ENCODE measurements at regions not wholly inside any gene's neighbourhood (a gene's known extent, or its start where the extent isn't known, plus 50 kb on each side); places are given as distances from the start of the nearest gene placed in this dataset.

- Histone ChIP-seq H2AK5ac (ENCODE audit: low read length) (no peak overlapping the region), H2BK12ac (ENCODE audit: low read length) (no peak overlapping the region), H2BK5ac (ENCODE audit: low read depth, low read length, poor library complexity) (no peak overlapping the region), H3K36me3 (ENCODE audit: control insufficient read depth in 1 of 2, insufficient read depth in 2 of 2, low read length in 2 of 2) (no peaks in the 10 kb centered on the region), H4K91ac (ENCODE audit: low read depth, low read length) (no peak overlapping the region), H3K27ac (ENCODE audit: low read depth, low read length) (no peak overlapping the region), H3K4ac (ENCODE audit: low read depth, low read length) (no peak overlapping the region), H4K12ac (ENCODE audit: low read depth, low read length) (no peak overlapping the region), H2AFZ (ENCODE audit: insufficient read depth, low read length, poor library complexity) (no peak overlapping the region), H3K4me2 (ENCODE audit: low read length) (no peak overlapping the region), H3K18ac (ENCODE audit: low read length) (no peak overlapping the region), H4K8ac (ENCODE audit: low read depth, low read length) (no peak overlapping the region), H3K79me2 (ENCODE audit: control insufficient read depth, insufficient read depth, low read length, poor library complexity) (no peaks in the 10 kb centered on the region), H3K9me3 (ENCODE audit: insufficient read depth, low read depth, low read length) (no peaks in the 10 kb centered on the region), H3K4me1 (ENCODE audit: control insufficient read depth in 1 of 2, insufficient read depth in 2 of 2, low read length in 2 of 2) (no peaks in the 10 kb centered on the region), H3K14ac (ENCODE audit: low read length) (no peak overlapping the region), H2BK120ac (ENCODE audit: insufficient read depth, low read length, poor library complexity) (no peak overlapping the region), H3K27me3 (ENCODE audit: insufficient read depth, low read length) (no peaks in the 10 kb centered on the region), H3K4me3 (ENCODE audit: low read depth, low read length) (no peak overlapping the region), H3K79me1 (ENCODE audit: low read length) (no peaks in the 10 kb centered on the region), H3K23ac (ENCODE audit: low read length) (no peak overlapping the region), H3K9ac (ENCODE audit: low read length) (no peak overlapping the region)
- no peak for DNase-seq
- no CpG with 5 or more reads among the region's 1 CpG for WGBS (ENCODE audit: extremely low coverage, insufficient coverage, insufficient read length)
Measured at GRCh38 chr21:26284531-26284930, 114.0 kb upstream of the APP start.

- Histone ChIP-seq H3K27me3 (ENCODE audit: insufficient read depth, low read length) (no peaks in the 10 kb centered on the region), H4K12ac (ENCODE audit: low read depth, low read length) (no peak overlapping the region), H3K23ac (ENCODE audit: low read length) (no peak overlapping the region), H3K4ac (ENCODE audit: low read depth, low read length) (no peak overlapping the region), H2AK5ac (ENCODE audit: low read length) (no peak overlapping the region), H3K4me2 (ENCODE audit: low read length) (no peak overlapping the region), H4K91ac (ENCODE audit: low read depth, low read length) (no peak overlapping the region), H3K79me1 (ENCODE audit: low read length) (no peaks in the 10 kb centered on the region), H3K4me1 (ENCODE audit: control insufficient read depth in 1 of 2, insufficient read depth in 2 of 2, low read length in 2 of 2) (no peaks in the 10 kb centered on the region), H3K36me3 (ENCODE audit: control insufficient read depth in 1 of 2, insufficient read depth in 2 of 2, low read length in 2 of 2) (no peaks in the 10 kb centered on the region), H2BK120ac (ENCODE audit: insufficient read depth, low read length, poor library complexity) (no peak overlapping the region), H2AFZ (ENCODE audit: insufficient read depth, low read length, poor library complexity) (no peak overlapping the region), H3K18ac (ENCODE audit: low read length) (no peak overlapping the region), H3K9ac (ENCODE audit: low read length) (no peak overlapping the region), H3K9me3 (ENCODE audit: insufficient read depth, low read depth, low read length) (no peaks in the 10 kb centered on the region), H3K79me2 (ENCODE audit: control insufficient read depth, insufficient read depth, low read length, poor library complexity) (no peaks in the 10 kb centered on the region), H3K14ac (ENCODE audit: low read length) (no peak overlapping the region), H2BK5ac (ENCODE audit: low read depth, low read length, poor library complexity) (no peak overlapping the region), H4K8ac (ENCODE audit: low read depth, low read length) (no peak overlapping the region), H3K27ac (ENCODE audit: low read depth, low read length) (no peak overlapping the region), H2BK12ac (ENCODE audit: low read length) (no peak overlapping the region), H3K4me3 (ENCODE audit: low read depth, low read length) (no peak overlapping the region)
- no peak for DNase-seq
- no CpG with 5 or more reads among the region's 4 CpGs for WGBS (ENCODE audit: extremely low coverage, insufficient coverage, insufficient read length)
Measured at GRCh38 chr21:26282058-26282457, 111.5 kb upstream of the APP start.

- no CpG with 5 or more reads among the region's 2 CpGs for WGBS (ENCODE audit: extremely low coverage, insufficient coverage, insufficient read length)
Measured at GRCh38 chr21:26281506-26281905, 110.9 kb upstream of the APP start.

GRCh38 chr21:26280775-26281174 is 110.2 kb upstream of the APP start:
- Histone ChIP-seq H2AK5ac (ENCODE audit: low read length) (no peak overlapping the region), H2BK120ac (ENCODE audit: insufficient read depth, low read length, poor library complexity) (no peak overlapping the region), H3K4me2 (ENCODE audit: low read length) (no peak overlapping the region), H2BK5ac (ENCODE audit: low read depth, low read length, poor library complexity) (no peak overlapping the region), H2AFZ (ENCODE audit: insufficient read depth, low read length, poor library complexity) (no peak overlapping the region), H3K23ac (ENCODE audit: low read length) (no peak overlapping the region), H3K4me1 (ENCODE audit: control insufficient read depth in 1 of 2, insufficient read depth in 2 of 2, low read length in 2 of 2) (no peaks in the 10 kb centered on the region), H4K91ac (ENCODE audit: low read depth, low read length) (no peak overlapping the region), H3K27me3 (ENCODE audit: insufficient read depth, low read length) (no peaks in the 10 kb centered on the region), H3K14ac (ENCODE audit: low read length) (no peak overlapping the region), H3K27ac (ENCODE audit: low read depth, low read length) (no peak overlapping the region), H4K12ac (ENCODE audit: low read depth, low read length) (no peak overlapping the region), H3K4me3 (ENCODE audit: low read depth, low read length) (no peak overlapping the region), H3K9ac (ENCODE audit: low read length) (no peak overlapping the region), H3K18ac (ENCODE audit: low read length) (no peak overlapping the region), H3K79me2 (ENCODE audit: control insufficient read depth, insufficient read depth, low read length, poor library complexity) (no peaks in the 10 kb centered on the region), H3K79me1 (ENCODE audit: low read length) (no peaks in the 10 kb centered on the region), H3K4ac (ENCODE audit: low read depth, low read length) (no peak overlapping the region), H2BK12ac (ENCODE audit: low read length) (no peak overlapping the region), H3K36me3 (ENCODE audit: control insufficient read depth in 1 of 2, insufficient read depth in 2 of 2, low read length in 2 of 2) (no peaks in the 10 kb centered on the region), H4K8ac (ENCODE audit: low read depth, low read length) (no peak overlapping the region), H3K9me3 (ENCODE audit: insufficient read depth, low read depth, low read length) (no peaks in the 10 kb centered on the region)
- no peak for DNase-seq
- WGBS (ENCODE audit: extremely low coverage, insufficient coverage, insufficient read length): no CpG with 5 or more reads among the region's 3 CpGs

More at GRCh38 chr21:26281506-26281905, 110.9 kb upstream of the APP start:
- Histone ChIP-seq H2BK5ac (ENCODE audit: low read depth, low read length, poor library complexity) (no peak overlapping the region), H4K91ac (ENCODE audit: low read depth, low read length) (no peak overlapping the region), H3K79me1 (ENCODE audit: low read length) (no peaks in the 10 kb centered on the region), H3K4me1 (ENCODE audit: control insufficient read depth in 1 of 2, insufficient read depth in 2 of 2, low read length in 2 of 2) (no peaks in the 10 kb centered on the region), H3K27me3 (ENCODE audit: insufficient read depth, low read length) (no peaks in the 10 kb centered on the region), H2BK12ac (ENCODE audit: low read length) (no peak overlapping the region), H3K4me2 (ENCODE audit: low read length) (no peak overlapping the region), H3K9me3 (ENCODE audit: insufficient read depth, low read depth, low read length) (no peaks in the 10 kb centered on the region), H3K4ac (ENCODE audit: low read depth, low read length) (no peak overlapping the region), H2AFZ (ENCODE audit: insufficient read depth, low read length, poor library complexity) (no peak overlapping the region), H4K8ac (ENCODE audit: low read depth, low read length) (no peak overlapping the region), H2BK120ac (ENCODE audit: insufficient read depth, low read length, poor library complexity) (no peak overlapping the region), H3K9ac (ENCODE audit: low read length) (no peak overlapping the region), H3K18ac (ENCODE audit: low read length) (no peak overlapping the region), H3K27ac (ENCODE audit: low read depth, low read length) (no peak overlapping the region), H4K12ac (ENCODE audit: low read depth, low read length) (no peak overlapping the region), H2AK5ac (ENCODE audit: low read length) (no peak overlapping the region), H3K4me3 (ENCODE audit: low read depth, low read length) (no peak overlapping the region), H3K79me2 (ENCODE audit: control insufficient read depth, insufficient read depth, low read length, poor library complexity) (no peaks in the 10 kb centered on the region), H3K23ac (ENCODE audit: low read length) (no peak overlapping the region), H3K14ac (ENCODE audit: low read length) (no peak overlapping the region), H3K36me3 (ENCODE audit: control insufficient read depth in 1 of 2, insufficient read depth in 2 of 2, low read length in 2 of 2) (no peaks in the 10 kb centered on the region)
- DNase-seq: no peak

Data from trophoblast cell (in vitro differentiated cells and primary cell).